ENCODE measurements at regions not wholly inside any gene's neighbourhood (a gene's known extent, or its start where the extent isn't known, plus 50 kb on each side); places are given as distances from the start of the nearest gene placed in this dataset.

DNA sequence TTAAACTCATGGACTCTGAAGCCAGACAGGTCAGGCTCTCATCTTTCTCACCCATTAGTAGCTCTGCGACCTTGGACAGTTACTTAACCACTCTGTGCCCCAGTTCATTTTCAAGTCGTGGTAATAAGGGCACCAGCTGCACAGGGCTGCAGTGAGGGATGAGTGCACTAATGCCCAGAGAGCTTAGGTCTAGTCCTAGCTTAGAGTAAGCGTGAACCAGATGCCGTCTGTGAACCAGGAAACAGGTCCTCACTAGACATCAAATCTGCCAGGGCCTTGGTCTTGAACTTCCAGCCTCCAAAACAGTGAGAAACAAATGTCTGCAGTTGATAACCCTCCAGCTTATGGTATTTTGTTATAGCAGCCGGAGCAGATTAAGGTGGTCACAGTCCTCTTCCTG lies 222.4 kb upstream of the PFKP start:
- H3K4me2 ChIP-seq (ENCODE audit: low read depth, low read length, poor library complexity, severe bottlenecking): no peak overlapping the region
- no peak overlapping the region for H3K4me3 ChIP-seq (ENCODE audit: insufficient read depth, low read length, poor library complexity, severe bottlenecking)
- H3K9me2 ChIP-seq (replicated peaks; ENCODE audit: insufficient read depth, low read length): no peaks in the 10 kb centered on the region
- H3K27ac ChIP-seq (ENCODE audit: low read depth, low read length): no peak overlapping the region
- no peak overlapping the region for H3K9ac ChIP-seq (ENCODE audit: low read length)
- H3K27me3 ChIP-seq (ENCODE audit: low read length): no peaks in the 10 kb centered on the region; the same call in 1 of the 2 replicates
- no peaks in the 10 kb centered on the region for H3F3A ChIP-seq (ENCODE audit: insufficient read depth)
- no peak for TF ChIP-seq EZH2phosphoT487 (conservative IDR thresholded peaks at IDR 0.05; ENCODE audit: low read length)
- TF ChIP-seq, protein P1, sequence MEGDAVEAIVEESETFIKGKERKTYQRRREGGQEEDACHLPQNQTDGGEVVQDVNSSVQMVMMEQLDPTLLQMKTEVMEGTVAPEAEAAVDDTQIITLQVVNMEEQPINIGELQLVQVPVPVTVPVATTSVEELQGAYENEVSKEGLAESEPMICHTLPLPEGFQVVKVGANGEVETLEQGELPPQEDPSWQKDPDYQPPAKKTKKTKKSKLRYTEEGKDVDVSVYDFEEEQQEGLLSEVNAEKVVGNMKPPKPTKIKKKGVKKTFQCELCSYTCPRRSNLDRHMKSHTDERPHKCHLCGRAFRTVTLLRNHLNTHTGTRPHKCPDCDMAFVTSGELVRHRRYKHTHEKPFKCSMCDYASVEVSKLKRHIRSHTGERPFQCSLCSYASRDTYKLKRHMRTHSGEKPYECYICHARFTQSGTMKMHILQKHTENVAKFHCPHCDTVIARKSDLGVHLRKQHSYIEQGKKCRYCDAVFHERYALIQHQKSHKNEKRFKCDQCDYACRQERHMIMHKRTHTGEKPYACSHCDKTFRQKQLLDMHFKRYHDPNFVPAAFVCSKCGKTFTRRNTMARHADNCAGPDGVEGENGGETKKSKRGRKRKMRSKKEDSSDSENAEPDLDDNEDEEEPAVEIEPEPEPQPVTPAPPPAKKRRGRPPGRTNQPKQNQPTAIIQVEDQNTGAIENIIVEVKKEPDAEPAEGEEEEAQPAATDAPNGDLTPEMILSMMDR (IDR thresholded peaks at IDR 0.05; ENCODE audit: insufficient read depth, low read length, poor library complexity, severe bottlenecking): no peak
- H3K36me3 ChIP-seq (ENCODE audit: low read length): no peaks in the 10 kb centered on the region
- no peaks in the 10 kb centered on the region for H3K9me3 ChIP-seq (ENCODE audit: insufficient read depth, low read length)
- H2AFZ ChIP-seq (ENCODE audit: low read depth, low read length, severe bottlenecking): no peak overlapping the region
- H3K79me2 ChIP-seq (ENCODE audit: insufficient read depth, low read length): no peaks in the 10 kb centered on the region
- H4K20me1 ChIP-seq (ENCODE audit: low read depth, low read length): no peaks in the 10 kb centered on the region

- Histone ChIP-seq H3K9ac (ENCODE audit: low read length) (no peak overlapping the region), H3K27me3 (ENCODE audit: low read length) (no peaks in the 10 kb centered on the region; the same call in 1 of the 2 replicates), H3K79me2 (ENCODE audit: insufficient read depth, low read length) (no peaks in the 10 kb centered on the region), H4K20me1 (ENCODE audit: low read depth, low read length) (no peaks in the 10 kb centered on the region), H3F3A (ENCODE audit: insufficient read depth) (no peaks in the 10 kb centered on the region), H3K4me2 (ENCODE audit: low read depth, low read length, poor library complexity, severe bottlenecking) (no peak overlapping the region), H3K9me2 (replicated peaks; ENCODE audit: insufficient read depth, low read length) (no peaks in the 10 kb centered on the region), H3K4me3 (ENCODE audit: insufficient read depth, low read length, poor library complexity, severe bottlenecking) (no peak overlapping the region), H2AFZ (ENCODE audit: low read depth, low read length, severe bottlenecking) (no peak overlapping the region), H3K36me3 (ENCODE audit: low read length) (no peaks in the 10 kb centered on the region), H3K9me3 (ENCODE audit: insufficient read depth, low read length) (no peaks in the 10 kb centered on the region), H3K27ac (ENCODE audit: low read depth, low read length) (no peak overlapping the region)
- TF ChIP-seq, protein P1 (IDR thresholded peaks at IDR 0.05; ENCODE audit: insufficient read depth, low read length, poor library complexity, severe bottlenecking): peak; percentile 37
- no peak for TF ChIP-seq EZH2phosphoT487 (conservative IDR thresholded peaks at IDR 0.05; ENCODE audit: low read length)
Measured at GRCh38 chr10:2839081-2839725, 228.1 kb upstream of the PFKP start.

DNA sequence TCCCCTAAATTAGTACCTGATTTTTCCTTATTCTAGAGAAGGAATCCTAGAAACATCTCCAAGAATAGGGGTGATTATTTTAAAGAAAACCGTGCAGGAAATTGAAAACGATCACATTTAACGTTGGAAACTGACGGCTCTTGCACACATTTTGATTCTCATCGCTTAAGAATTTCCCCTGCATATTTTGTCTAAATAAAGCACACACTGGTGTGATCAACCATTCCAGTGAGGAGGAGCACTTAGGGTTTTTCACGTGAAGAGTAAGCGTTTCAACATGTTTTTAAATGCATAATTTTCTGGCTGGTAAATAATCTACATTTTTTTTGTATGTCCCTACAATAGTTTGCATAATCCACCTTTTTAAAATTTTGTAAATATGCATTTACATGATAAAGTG lies 229.7 kb upstream of the PFKP start:
- Histone ChIP-seq H3K9me2 (replicated peaks; ENCODE audit: insufficient read depth, low read length) (no peaks in the 10 kb centered on the region), H3K36me3 (ENCODE audit: low read length) (no peaks in the 10 kb centered on the region), H3K9ac (ENCODE audit: low read length) (no peak overlapping the region), H3K4me2 (ENCODE audit: low read depth, low read length, poor library complexity, severe bottlenecking) (no peak overlapping the region), H3K4me3 (ENCODE audit: insufficient read depth, low read length, poor library complexity, severe bottlenecking) (no peak overlapping the region), H4K20me1 (ENCODE audit: low read depth, low read length) (no peaks in the 10 kb centered on the region), H2AFZ (ENCODE audit: low read depth, low read length, severe bottlenecking) (no peak overlapping the region), H3K79me2 (ENCODE audit: insufficient read depth, low read length) (no peaks in the 10 kb centered on the region), H3K27me3 (ENCODE audit: low read length) (no peaks in the 10 kb centered on the region), H3F3A (ENCODE audit: insufficient read depth) (no peaks in the 10 kb centered on the region), H3K9me3 (ENCODE audit: insufficient read depth, low read length) (no peaks in the 10 kb centered on the region), H3K27ac (ENCODE audit: low read depth, low read length) (no peak overlapping the region)
- TF ChIP-seq EZH2phosphoT487 (conservative IDR thresholded peaks at IDR 0.05; ENCODE audit: low read length): no peak
- TF ChIP-seq, protein P1 (IDR thresholded peaks at IDR 0.05; ENCODE audit: insufficient read depth, low read length, poor library complexity, severe bottlenecking): no peak

Data from SU-DHL-6 (cell line).